ENCODE measurements at regions not wholly inside any gene's neighbourhood (a gene's known extent, or its start where the extent isn't known, plus 50 kb on each side); places are given as distances from the start of the nearest gene placed in this dataset.
A peak's percentile ranks its signal among the peaks of the same experiment; 100 is the strongest.
"Not testable (repeated sequence)": the region's sequence is repeated elsewhere in the genome, so short reads cannot be mapped to it uniquely, and the experiment has no call there.

GRCh38 chr9:75197561-75197960 lies 109.2 kb downstream of the OSTF1 start:
- DNase-seq = peak in 1 of 4 experiments; percentile 7

DNA sequence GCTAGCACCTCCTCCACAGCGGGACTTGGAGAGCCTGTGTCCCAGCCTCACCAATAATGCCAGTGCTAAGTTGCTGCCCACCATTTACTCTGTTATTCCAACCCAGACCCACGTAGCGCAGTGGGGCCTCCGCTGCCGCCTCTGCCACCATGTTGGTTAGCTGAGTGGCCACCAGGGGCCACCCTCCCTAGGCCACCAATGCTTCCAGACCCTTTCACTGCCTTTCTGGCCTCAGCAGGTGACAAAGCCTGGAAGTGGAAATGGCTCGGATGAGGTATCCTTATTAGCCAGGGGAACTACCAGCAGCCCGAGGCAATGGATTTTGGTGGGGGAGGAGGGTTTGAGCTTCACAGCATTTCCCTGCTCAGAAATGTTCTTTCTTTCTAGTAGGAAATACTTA lies 110.1 kb downstream of the OSTF1 start:
- no peak for DNase-seq

GRCh38 chr9:75200892-75201470 lies 112.7 kb downstream of the OSTF1 start:
- peak; percentile 44 to 67 (median 60) for DNase-seq

GRCh38 chr9:75201480-75202209 lies 113.3 kb downstream of the OSTF1 start:
- DNase-seq = no peak

GRCh38 chr9:75207997-75208396 lies 119.7 kb downstream of the OSTF1 start:
- not testable (repeated sequence) for DNase-seq

DNA sequence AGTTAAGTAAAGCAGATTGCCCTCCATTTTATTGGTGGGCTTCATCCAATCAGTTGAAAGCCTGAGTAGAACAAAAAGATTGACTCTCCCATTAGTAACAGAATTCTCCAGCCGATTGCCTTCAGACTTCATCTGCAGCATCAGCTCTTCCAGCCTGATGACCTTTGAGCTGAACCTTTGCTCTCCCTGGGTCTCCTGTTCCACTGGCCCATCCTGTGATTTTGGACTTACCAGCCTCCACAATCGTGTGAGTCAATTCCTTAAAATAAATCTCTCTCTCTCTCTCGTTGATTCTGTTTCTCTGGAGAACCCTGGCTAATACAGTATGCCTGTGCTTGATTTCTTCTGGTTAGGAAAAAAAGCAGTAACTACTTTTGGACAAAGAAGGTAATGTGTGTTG lies 121.9 kb downstream of the OSTF1 start:
- no peak for DNase-seq

DNA sequence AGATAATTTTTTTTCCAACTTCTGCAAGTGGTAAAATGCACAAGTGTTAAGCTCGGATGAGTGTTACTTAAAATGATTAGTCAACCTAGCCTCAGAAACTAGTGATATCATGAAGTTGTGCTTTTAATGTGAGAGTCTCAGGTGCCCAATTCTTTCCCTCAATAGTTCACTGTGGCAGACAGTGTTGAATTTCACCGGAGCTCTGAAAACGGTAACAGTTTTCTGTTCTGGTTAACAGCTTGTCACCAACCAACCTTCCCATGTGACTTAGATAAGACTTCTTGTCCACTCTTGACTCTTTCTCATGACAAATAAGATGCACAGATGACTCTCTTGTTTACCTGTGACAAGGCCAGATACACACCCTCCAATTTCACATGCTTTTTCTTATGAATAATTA lies 125.5 kb downstream of the OSTF1 start:
- no peak for DNase-seq

DNA sequence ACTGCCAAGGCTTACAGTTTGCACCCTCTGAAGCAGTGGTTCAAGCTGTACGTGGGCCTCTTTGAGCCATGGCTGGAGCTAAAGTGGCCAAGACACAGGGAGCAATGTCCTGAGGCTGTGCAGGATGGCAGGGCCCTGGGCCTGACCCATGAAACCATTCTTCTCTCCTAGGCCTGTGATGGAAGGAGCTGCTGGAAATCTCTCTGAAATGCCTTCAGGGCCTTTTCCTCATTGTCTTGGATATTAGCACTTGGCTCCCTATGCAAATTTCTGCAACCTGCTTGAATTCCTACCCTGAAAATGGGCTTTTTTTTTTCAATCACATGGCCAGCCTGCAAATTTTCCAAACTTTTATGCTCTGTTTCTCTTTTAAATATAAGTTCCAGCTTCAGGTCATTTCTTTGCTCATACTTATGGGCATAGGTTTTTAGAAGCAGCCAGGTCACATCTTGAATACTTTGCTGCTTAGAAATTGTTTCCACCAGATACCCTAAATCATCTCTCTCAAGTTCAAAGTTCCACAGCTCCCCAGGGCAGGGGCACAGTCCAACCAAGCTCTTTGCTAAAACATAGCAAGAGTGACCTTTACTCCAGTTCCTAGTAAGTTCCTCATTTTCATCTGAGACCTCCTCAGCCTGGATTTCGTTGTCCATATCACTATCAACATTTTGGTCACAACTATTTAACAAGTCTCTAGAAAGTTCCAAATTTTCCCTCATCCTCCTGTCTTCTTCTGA lies 138.3 kb downstream of the OSTF1 start:
- DNase-seq = no peak

DNA sequence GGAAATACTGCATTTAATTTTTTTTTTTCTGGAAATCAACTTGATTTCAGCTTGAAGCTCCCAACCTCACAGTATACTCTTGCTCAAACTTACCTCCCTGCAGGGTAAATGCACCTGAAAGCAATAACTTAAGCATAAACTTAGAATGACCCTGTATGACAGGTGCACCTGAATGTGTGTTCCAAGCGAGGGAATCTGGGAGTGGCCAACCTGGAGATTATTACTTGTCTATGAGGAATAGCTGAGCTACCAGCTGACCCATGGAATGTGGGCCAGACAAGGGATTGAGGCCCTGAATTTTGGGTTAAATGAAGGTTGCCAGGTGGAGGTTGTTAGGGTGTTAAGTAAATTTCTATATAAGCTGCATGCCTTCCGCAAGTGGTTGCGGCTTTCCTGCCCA lies 140.6 kb downstream of the OSTF1 start:
- no peak for DNase-seq

DNA sequence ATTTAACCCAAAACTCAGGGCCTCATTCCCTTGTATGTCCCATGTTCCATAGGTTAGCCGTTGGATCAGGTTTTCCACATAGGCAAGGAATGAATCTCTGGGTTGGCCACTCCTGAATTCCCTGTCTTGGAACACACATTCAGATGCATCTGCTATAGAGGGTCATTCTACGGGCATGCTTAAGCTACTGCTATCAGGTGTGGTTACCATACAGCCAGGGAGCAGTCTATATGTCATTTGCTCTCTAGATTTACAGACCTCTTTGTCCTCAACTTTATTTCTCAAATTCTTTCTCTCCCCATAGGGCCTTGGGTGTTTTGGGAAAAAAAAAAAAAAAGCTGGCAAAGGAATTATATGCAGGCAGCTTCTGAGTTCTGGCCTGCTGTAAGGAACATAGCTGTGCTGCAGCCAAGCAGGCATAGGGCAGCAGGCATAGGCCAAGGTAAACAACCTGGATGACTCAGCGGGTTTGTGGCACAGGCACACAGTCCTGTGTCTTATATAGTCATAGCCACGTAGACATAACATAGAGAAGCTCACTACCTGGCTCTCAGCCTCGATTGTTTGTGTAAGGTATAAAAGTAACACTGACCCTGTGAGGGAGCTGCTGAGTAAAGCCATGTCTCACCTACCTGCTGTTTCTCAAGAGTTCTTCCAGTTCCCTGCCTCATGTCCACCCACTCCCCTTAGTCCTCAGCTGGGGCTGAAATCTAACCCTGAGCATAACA lies 141.5 kb downstream of the OSTF1 start:
- DNase-seq = no peak

GRCh38 chr9:75230469-75230868 lies 142.2 kb downstream of the OSTF1 start:
- DNase-seq = no peak

DNA sequence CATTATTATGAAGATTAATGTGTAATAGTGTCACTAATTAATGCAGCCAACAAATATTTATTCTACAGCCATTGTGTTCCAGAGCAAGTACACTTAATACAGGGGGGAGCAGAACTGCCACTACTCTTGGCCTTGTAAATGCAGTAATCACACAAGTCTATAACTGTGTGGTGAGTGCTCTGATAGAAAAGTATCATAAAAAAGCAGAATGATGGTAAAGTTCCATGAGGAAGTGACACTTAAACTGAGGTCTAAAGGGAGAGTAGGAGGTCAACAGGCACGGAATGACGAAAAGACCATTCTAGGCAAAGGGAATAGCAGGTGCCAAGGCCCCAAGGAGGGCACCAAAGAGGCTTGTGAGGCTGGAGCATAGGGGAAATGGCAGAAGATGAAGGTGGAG lies 142.9 kb downstream of the OSTF1 start:
- no peak for DNase-seq

- no peak for DNase-seq
Observed at GRCh38 chr9:75233011-75233410, 144.7 kb downstream of the OSTF1 start.

DNA sequence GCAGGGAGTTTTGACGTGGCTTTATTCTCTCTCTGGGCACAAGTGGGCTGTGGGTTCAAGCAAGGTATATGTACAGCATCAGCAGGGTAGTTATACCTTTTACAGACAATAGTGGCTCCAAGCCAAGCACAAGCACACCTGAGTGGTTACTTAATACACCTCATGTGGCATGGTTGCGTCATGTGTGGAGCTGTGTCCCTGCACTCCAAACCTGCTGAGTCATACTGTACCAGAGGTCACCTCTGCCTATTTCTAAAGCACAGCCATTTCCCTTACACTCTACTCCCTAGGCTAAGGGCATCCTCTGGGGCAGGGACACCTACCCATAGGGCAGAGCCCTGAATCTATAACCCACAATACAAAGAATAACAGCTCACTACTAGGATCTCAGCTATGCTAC lies 147.3 kb downstream of the OSTF1 start:
- no peak for DNase-seq

- DNase-seq = peak; percentile 36 to 63 (median 54)
Observed at GRCh38 chr9:75238311-75238976, 150.1 kb downstream of the OSTF1 start.

DNA sequence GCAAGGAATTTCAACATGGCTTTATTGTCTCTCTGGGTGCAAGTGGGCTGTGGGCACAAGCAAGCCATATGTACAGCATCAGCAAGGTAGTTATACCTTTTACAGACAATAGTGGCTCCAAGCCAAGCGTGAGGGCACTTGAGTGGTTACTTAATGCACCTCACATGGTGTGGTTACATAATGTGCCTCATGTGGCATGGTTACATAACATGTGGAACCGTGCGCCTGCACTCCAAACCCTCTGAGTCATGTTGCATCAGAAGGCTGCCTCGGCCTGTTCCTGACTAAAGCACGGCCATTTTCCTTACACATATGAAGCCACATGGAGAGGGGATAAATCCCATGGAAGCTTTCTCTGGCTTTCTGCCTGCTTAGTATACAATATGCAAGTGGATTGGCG lies 150.9 kb downstream of the OSTF1 start:
- peak; percentile 52 to 76 (median 56) for DNase-seq

GRCh38 chr9:75242426-75242825 lies 154.1 kb downstream of the OSTF1 start:
- DNase-seq = peak; percentile 13 to 68 (median 34)

DNA sequence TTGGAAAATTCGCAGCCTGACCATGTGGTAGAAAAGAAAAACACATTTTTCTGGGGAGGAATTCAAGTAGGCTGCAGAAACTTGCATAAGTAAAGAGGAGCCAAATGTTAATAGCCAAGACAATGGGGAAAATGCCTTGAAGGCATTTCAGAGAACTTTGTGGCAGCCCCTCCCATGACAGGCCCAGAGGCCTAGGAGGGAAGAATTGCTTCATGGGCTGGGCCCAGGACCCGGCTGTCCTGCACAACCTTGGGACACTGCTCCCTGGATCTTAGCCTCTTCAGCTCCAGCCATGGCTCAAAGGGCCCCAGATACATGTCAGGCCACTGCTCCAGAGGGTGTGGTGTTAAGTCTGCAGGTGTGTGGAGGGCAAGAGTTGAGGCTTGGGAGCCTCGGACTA lies 158.6 kb downstream of the OSTF1 start:
- no peak for DNase-seq

DNA sequence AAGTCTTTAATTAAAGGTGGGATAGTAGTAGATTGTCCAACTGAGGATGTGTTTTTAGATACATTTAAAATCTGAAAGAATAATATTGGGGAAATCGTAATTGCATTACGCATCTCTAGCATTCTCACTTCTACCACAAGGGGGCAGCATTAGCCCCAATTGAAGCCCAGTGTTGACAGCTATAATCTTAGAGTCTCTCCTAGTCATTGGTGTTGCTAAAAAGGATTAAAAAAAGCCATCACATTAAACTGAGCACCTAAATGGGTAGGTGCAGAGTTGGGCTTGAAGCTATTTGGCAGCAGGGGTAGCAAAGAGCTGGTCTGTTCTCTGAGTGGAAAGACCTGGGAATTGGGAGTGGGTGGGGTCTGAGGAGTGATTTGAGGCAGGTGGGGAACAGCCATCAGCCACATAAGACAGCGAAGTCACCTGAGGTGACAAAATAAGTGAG lies 177.2 kb downstream of the OSTF1 start:
- DNase-seq = peak; percentile 68 to 77 (median 72)

DNA sequence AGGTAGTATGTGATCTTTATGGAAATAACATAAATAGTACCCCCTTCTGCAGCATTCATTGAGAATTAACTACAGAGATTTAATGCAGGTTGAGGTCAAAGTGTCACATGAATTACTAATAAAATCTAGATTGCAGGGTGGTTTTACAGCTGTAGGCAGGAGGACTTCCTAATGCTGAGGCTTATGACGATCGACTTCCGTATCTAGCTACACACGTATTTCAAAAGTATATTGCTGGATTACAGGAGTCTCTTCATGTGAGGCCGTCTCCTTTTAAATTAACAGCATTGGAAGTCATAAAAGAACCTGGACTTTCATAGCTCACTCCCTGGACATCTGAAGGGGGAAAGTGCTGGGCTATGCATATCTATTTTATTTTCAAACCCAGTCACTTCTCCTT lies 180.9 kb downstream of the OSTF1 start:
- DNase-seq = no peak

- not testable (repeated sequence) for DNase-seq
Observed at GRCh38 chr9:75273055-75273454, 184.7 kb downstream of the OSTF1 start.

GRCh38 chr9:75274781-75275180 lies 186.5 kb downstream of the OSTF1 start:
- DNase-seq = no peak

DNA sequence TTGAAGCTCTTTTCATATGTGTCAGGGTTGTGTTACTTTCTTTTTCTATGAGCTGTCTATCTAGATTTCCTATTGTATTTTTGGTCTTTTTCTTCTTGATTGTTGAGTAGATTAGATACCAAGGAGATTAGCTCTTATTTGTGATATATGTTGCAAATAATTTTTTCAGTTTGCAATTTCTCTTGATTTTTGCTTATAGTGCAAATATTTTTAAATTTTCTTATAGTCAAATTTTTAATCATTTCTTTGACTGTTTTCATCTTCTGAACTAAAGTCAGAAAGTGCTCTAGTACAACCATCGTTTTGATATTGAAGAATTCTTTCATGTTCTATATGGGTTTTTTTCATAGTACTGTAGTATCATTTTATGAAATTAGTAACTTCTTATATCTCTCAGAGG lies 193.7 kb downstream of the OSTF1 start:
- DNase-seq = no peak
